Astrocyte (in vitro differentiated cells and primary cell): ENCODE measurements at regions not wholly inside any gene's neighbourhood (a gene's known extent, or its start where the extent isn't known, plus 50 kb on each side); places are given as distances from the start of the nearest gene placed in this dataset.
A peak's percentile ranks its signal among the peaks of the same experiment; 100 is the strongest.

ENCODE experiments used
- DNase-seq: peaks from one replicate; pipeline ENCODE4 v3.0.0-alpha.2; 2010; ENCODE audit warnings: low read depth
- FAIRE-seq: peaks from 2 replicates; lab custom pipeline; 2011; peaks lifted over from hg19 to GRCh38; lab: Jason Lieb, UNC
- H2AFZ ChIP-seq: 2 replicates; pipeline ENCODE4 v1.6.0; 2012; ENCODE audit warnings: low read depth, low read length, inconsistent platforms
- H3K27ac ChIP-seq: 2 replicates; pipeline ENCODE4 v1.5.1; 2011; ENCODE audit warnings: low read depth, low read length, inconsistent platforms
- H3K27me3 ChIP-seq: 2 replicates; pipeline ENCODE4 v1.6.0; 2011; ENCODE audit warnings: low read length, inconsistent platforms; ENCODE audit not compliant: insufficient read depth
- H3K36me3 ChIP-seq: 2 replicates; pipeline ENCODE4 v1.5.1; 2011; ENCODE audit warnings: low read length, inconsistent platforms; ENCODE audit not compliant: insufficient read depth
- H3K4me1 ChIP-seq: 2 replicates; pipeline ENCODE4 v1.5.1; 2011; ENCODE audit warnings: low read length, inconsistent platforms; ENCODE audit not compliant: insufficient read depth
- H3K4me2 ChIP-seq: 2 replicates; pipeline ENCODE4 v1.6.0; 2012; ENCODE audit warnings: low read length, inconsistent platforms
- H3K4me3 ChIP-seq: 2 replicates; pipeline ENCODE4 v1.5.1; 2011; ENCODE audit warnings: low read depth, mild to moderate bottlenecking, low read length, inconsistent platforms; ENCODE audit not compliant: insufficient read depth
- H3K79me2 ChIP-seq: 2 replicates; pipeline ENCODE4 v1.6.0; 2012; ENCODE audit warnings: mild to moderate bottlenecking, low read length, inconsistent platforms; ENCODE audit not compliant: insufficient read depth
- H3K9ac ChIP-seq: 2 replicates; pipeline ENCODE4 v1.6.0; 2012; ENCODE audit warnings: mild to moderate bottlenecking, low read length, inconsistent platforms
- H3K9me3 ChIP-seq: 2 replicates; pipeline ENCODE4 v1.5.1; 2012; ENCODE audit warnings: low read depth, mild to moderate bottlenecking, low read length, inconsistent platforms; ENCODE audit not compliant: insufficient read depth
- H4K20me1 ChIP-seq: 2 replicates; pipeline ENCODE4 v1.6.0; 2012; ENCODE audit warnings: low read length, inconsistent platforms; ENCODE audit not compliant: insufficient read depth
- H3K27ac Mint-ChIP-seq: one replicate; pipeline ENCODE4 v1.8.0; 2021; ENCODE audit warnings: mild to moderate bottlenecking, mixed read lengths; ENCODE audit not compliant: unreplicated experiment
- H3K27me3 Mint-ChIP-seq: one replicate; pipeline ENCODE4 v1.8.0; 2021; ENCODE audit warnings: low read depth, mixed read lengths; ENCODE audit not compliant: unreplicated experiment
- H3K36me3 Mint-ChIP-seq: one replicate; pipeline ENCODE4 v1.8.0; 2021; ENCODE audit warnings: low read depth, mixed read lengths; ENCODE audit not compliant: unreplicated experiment
- H3K4me1 Mint-ChIP-seq: one replicate; pipeline ENCODE4 v1.8.0; 2021; ENCODE audit warnings: low read depth, mixed read lengths; ENCODE audit not compliant: unreplicated experiment
- H3K4me3 Mint-ChIP-seq: one replicate; pipeline ENCODE4 v1.8.0; 2021; ENCODE audit warnings: mild to moderate bottlenecking, moderate library complexity, mixed read lengths; ENCODE audit not compliant: unreplicated experiment
- H3K9me3 Mint-ChIP-seq: one replicate; pipeline ENCODE4 v1.8.0; 2021; ENCODE audit warnings: mild to moderate bottlenecking, mixed read lengths; ENCODE audit not compliant: unreplicated experiment
- EZH2 ChIP-seq: IDR thresholded peaks from 2 replicates; pipeline ENCODE4 v1.6.1; 2012; ENCODE audit warnings: mild to moderate bottlenecking, low read length, inconsistent platforms; ENCODE audit not compliant: insufficient read depth
- TF ChIP-seq, protein P1 (sequence below): IDR thresholded peaks from 2 replicates; pipeline ENCODE4 v1.5.1; 2011; ENCODE audit warnings: low read depth, mild to moderate bottlenecking, inconsistent platforms, low read length, moderate library complexity; ENCODE audit not compliant: insufficient read depth

DNA sequence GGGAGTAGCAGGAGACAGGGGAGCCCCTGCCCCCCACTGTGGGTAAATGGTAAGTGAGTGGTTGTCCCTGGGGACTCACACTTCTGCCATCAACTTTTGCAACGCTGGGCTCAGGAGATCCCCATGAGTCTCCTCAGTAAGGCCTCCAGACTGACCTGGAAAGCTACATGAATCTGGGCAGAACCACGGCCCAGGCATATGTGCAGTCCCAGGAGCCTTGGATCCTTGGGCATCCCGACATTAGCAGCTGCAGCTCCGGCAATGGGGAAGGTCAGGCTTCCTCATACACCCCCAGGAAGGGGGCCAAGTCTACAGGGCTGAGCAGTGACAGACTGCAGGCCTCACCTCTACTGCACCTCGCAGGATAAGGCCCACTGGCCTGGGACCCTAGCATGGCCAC, 868.7 kb upstream of the ADGRL4 start:
- H4K20me1 ChIP-seq: no peaks in the 10 kb centered on the region
- no peak overlapping the region for H3K4me2 ChIP-seq
- no peaks in the 10 kb centered on the region for H3K4me1 ChIP-seq
- no peak overlapping the region for H3K4me3 ChIP-seq
- DNase-seq: no peak
- H3K27ac ChIP-seq: no peak overlapping the region
- Mint-ChIP-seq H3K9me3 (peaks cover 5% of the 10 kb centered on the region), H3K4me1 (no peaks in the 10 kb centered on the region), H3K27me3 (no peaks in the 10 kb centered on the region), H3K4me3 (no peak overlapping the region), H3K36me3 (no peaks in the 10 kb centered on the region), H3K27ac (no peak overlapping the region)
- no peak overlapping the region for H3K9ac ChIP-seq
- no peaks in the 10 kb centered on the region for H3K36me3 ChIP-seq
- H3K9me3 ChIP-seq: no peaks in the 10 kb centered on the region
- H2AFZ ChIP-seq: no peak overlapping the region
- FAIRE-seq: no peak
- H3K27me3 ChIP-seq: no peaks in the 10 kb centered on the region
- no peaks in the 10 kb centered on the region for H3K79me2 ChIP-seq
- TF ChIP-seq EZH2: no peak
- TF ChIP-seq, protein P1, sequence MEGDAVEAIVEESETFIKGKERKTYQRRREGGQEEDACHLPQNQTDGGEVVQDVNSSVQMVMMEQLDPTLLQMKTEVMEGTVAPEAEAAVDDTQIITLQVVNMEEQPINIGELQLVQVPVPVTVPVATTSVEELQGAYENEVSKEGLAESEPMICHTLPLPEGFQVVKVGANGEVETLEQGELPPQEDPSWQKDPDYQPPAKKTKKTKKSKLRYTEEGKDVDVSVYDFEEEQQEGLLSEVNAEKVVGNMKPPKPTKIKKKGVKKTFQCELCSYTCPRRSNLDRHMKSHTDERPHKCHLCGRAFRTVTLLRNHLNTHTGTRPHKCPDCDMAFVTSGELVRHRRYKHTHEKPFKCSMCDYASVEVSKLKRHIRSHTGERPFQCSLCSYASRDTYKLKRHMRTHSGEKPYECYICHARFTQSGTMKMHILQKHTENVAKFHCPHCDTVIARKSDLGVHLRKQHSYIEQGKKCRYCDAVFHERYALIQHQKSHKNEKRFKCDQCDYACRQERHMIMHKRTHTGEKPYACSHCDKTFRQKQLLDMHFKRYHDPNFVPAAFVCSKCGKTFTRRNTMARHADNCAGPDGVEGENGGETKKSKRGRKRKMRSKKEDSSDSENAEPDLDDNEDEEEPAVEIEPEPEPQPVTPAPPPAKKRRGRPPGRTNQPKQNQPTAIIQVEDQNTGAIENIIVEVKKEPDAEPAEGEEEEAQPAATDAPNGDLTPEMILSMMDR: no peak

DNA sequence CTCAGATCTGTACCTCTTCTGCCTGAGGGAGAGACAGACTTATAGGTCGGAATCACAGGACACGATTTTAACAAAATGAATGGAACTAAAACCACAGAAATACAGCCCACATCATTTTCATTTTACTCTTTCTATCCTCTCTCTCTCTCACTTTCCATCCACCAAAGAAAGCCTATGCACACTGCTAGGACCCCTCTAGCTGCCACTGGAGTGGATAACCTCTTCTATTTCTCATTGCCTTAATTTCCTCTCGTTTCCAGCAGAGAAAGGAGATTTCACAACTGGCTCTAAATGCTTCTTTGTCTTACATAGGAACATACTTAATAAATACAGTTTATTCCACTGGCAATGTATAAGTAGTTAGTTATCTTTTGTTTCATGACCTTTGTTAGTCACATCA, 867.8 kb upstream of the ADGRL4 start:
- Histone ChIP-seq H3K79me2 (no peaks in the 10 kb centered on the region), H4K20me1 (no peaks in the 10 kb centered on the region), H3K9me3 (no peaks in the 10 kb centered on the region), H3K4me3 (no peak overlapping the region), H3K4me2 (no peak overlapping the region), H3K9ac (no peak overlapping the region), H3K27ac (no peak overlapping the region), H3K27me3 (no peaks in the 10 kb centered on the region), H2AFZ (no peak overlapping the region), H3K36me3 (no peaks in the 10 kb centered on the region), H3K4me1 (no peaks in the 10 kb centered on the region)
- H3K9me3 Mint-ChIP-seq: peaks cover 3% of the 10 kb centered on the region
- no peak for FAIRE-seq
- DNase-seq: no peak
- H3K4me1 Mint-ChIP-seq: no peaks in the 10 kb centered on the region
- no peaks in the 10 kb centered on the region for H3K27me3 Mint-ChIP-seq
- H3K27ac Mint-ChIP-seq: no peak overlapping the region
- TF ChIP-seq, protein P1: no peak
- TF ChIP-seq EZH2: no peak
- no peaks in the 10 kb centered on the region for H3K36me3 Mint-ChIP-seq
- H3K4me3 Mint-ChIP-seq: no peak overlapping the region

DNA sequence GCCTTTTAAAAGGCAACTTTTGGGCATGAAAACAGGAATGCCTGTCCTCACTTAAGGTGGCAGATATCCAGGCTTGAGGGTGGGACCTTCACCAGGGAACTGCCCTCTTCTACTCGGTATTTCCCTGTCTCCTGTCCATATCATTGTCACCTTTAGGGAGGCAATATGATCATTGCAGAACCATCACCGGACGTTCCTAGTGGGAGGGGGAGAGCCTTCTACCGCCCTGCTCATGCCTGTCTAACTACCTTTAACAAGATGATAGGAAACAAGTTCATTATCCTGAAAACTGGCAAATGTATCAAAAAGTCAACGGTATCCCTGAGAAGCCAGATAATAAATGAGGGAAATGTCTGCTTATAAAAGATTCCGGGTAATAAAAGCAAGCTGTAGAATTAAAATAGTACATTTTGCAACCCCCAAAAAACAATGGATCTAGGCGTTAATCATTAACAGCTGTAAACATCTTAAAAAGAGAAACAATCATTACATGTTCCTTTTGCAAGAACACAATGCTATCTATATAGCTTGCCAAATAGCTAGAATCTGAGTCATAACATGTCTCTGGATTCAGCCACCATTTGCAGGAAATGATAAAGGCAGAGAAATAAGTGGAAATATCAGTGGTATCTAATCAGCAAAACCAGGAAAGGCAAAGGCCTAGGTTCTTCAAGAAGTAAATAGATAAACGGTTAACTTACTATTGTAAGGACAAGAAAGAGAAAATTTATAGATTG, 852.9 kb upstream of the ADGRL4 start:
- Histone ChIP-seq H3K9me3 (no peaks in the 10 kb centered on the region), H3K4me1 (peaks cover 5% of the 10 kb centered on the region), H3K27ac (no peak overlapping the region), H3K9ac (no peak overlapping the region), H2AFZ (no peak overlapping the region), H4K20me1 (no peaks in the 10 kb centered on the region), H3K4me3 (no peak overlapping the region), H3K36me3 (no peaks in the 10 kb centered on the region), H3K27me3 (no peaks in the 10 kb centered on the region), H3K79me2 (no peaks in the 10 kb centered on the region), H3K4me2 (peak overlapping the region; percentile 4)
- TF ChIP-seq EZH2: no peak
- TF ChIP-seq, protein P1: no peak
- FAIRE-seq (peak; percentile 75), DNase-seq (peak; percentile 76)
- H3K9me3 Mint-ChIP-seq: no peaks in the 10 kb centered on the region
- peaks cover 6% of the 10 kb centered on the region for H3K4me1 Mint-ChIP-seq
- no peak overlapping the region for H3K4me3 Mint-ChIP-seq
- H3K27ac Mint-ChIP-seq: peak overlapping the region; percentile 8
- no peaks in the 10 kb centered on the region for H3K36me3 Mint-ChIP-seq
- H3K27me3 Mint-ChIP-seq: no peaks in the 10 kb centered on the region
